Keratinocyte (primary cell): ENCODE measurements at regions not wholly inside any gene's neighbourhood (a gene's known extent, or its start where the extent isn't known, plus 50 kb on each side); places are given as distances from the start of the nearest gene placed in this dataset.

Experiments
- DNase-seq: peaks from one replicate; pipeline ENCODE4 v3.0.0-alpha.2; 2011; ENCODE audit warnings: low read depth, missing footprints, low spot score
- FAIRE-seq: peaks from 2 replicates; lab custom pipeline; 2011; peaks lifted over from hg19 to GRCh38; lab: Jason Lieb, UNC
- H2AFZ ChIP-seq: 2 replicates; pipeline ENCODE4 v1.6.0; 2012; ENCODE audit warnings: low read length, control low read depth, inconsistent platforms; ENCODE audit not compliant: control insufficient read depth
- H3K27ac ChIP-seq: 2 replicates; pipeline ENCODE4 v1.5.1; 2011; ENCODE audit warnings: low read length; ENCODE audit not compliant: control insufficient read depth, insufficient read depth
- H3K27me3 ChIP-seq: 3 replicates; pipeline ENCODE4 v1.6.0; 2011; ENCODE audit warnings: low read length; ENCODE audit not compliant: control insufficient read depth, insufficient read depth; ENCODE audit errors: extremely low read depth
- H3K36me3 ChIP-seq, 2 experiments: 2 replicates in 1 of 2; 3 replicates in 1 of 2; pipeline ENCODE4 v1.5.1; 2011; ENCODE audit warnings: low read length in 2 of 2, mild to moderate bottlenecking in 1 of 2; ENCODE audit not compliant: control insufficient read depth in 2 of 2, insufficient read depth in 2 of 2; ENCODE audit errors: extremely low read depth in 1 of 2
- H3K4me1 ChIP-seq: 3 replicates; pipeline ENCODE4 v1.5.1; 2011; ENCODE audit warnings: low read length; ENCODE audit not compliant: control insufficient read depth, insufficient read depth; ENCODE audit errors: extremely low read depth
- H3K4me2 ChIP-seq: 3 replicates; pipeline ENCODE4 v1.6.0; 2011; ENCODE audit warnings: low read depth, low read length; ENCODE audit not compliant: control insufficient read depth, insufficient read depth; ENCODE audit errors: extremely low read depth
- H3K4me3 ChIP-seq, 3 experiments: fragments of 200-600 bp in 1 of 3; sonication (generic) in 1 of 3; 2 replicates in 2 of 3; 3 replicates in 1 of 3; pipeline ENCODE4 v1.5.1; 2011 to 2016; ENCODE audit warnings: low read length in 3 of 3, mild to moderate bottlenecking in 3 of 3, control low read depth in 2 of 3, inconsistent platforms in 1 of 3, low read depth in 1 of 3, mixed read lengths in 1 of 3, mixed run types in 1 of 3, moderate library complexity in 1 of 3; ENCODE audit not compliant: control insufficient read depth in 2 of 3, insufficient read depth in 2 of 3; ENCODE audit errors: extremely low read depth in 1 of 3
- H3K79me2 ChIP-seq: 2 replicates; pipeline ENCODE4 v1.6.0; 2012; ENCODE audit warnings: low read length; ENCODE audit not compliant: control insufficient read depth, insufficient read depth
- H3K9ac ChIP-seq: 3 replicates; pipeline ENCODE4 v1.6.0; 2011; ENCODE audit warnings: low read length; ENCODE audit not compliant: control insufficient read depth, insufficient read depth; ENCODE audit errors: extremely low read depth
- H3K9me1 ChIP-seq: 3 replicates; pipeline ENCODE4 v1.6.0; 2011; ENCODE audit warnings: low read length; ENCODE audit not compliant: control insufficient read depth, insufficient read depth; ENCODE audit errors: extremely low read depth
- H3K9me3 ChIP-seq: 2 replicates; pipeline ENCODE4 v1.5.1; 2012; ENCODE audit warnings: low read depth, low read length; ENCODE audit not compliant: control insufficient read depth
- H4K20me1 ChIP-seq: 3 replicates; pipeline ENCODE4 v1.6.0; 2011; ENCODE audit warnings: low read length; ENCODE audit not compliant: control insufficient read depth, insufficient read depth; ENCODE audit errors: extremely low read depth
- EZH2 ChIP-seq: IDR thresholded peaks from one replicate; pipeline ENCODE4 v1.6.1; 2012; ENCODE audit warnings: inconsistent platforms, mild to moderate bottlenecking, low read length, moderate library complexity
- dilution Hi-C: fragments of 300-500 bp; cut with MboI; formaldehyde crosslinking; loops from one replicate; pipeline ENCODE4 v1.7.0; 2020; ENCODE audit warnings: low sequenced_read_pairs; ENCODE audit not compliant: extremely low pct_ligation_motif_present
- TF ChIP-seq, protein P1 (sequence below), 3 experiments: IDR thresholded peaks in 1 of 3; conservative IDR thresholded peaks in 1 of 3; optimal IDR thresholded peaks in 1 of 3; 2 replicates in 2 of 3; 3 replicates in 1 of 3; pipeline versions ENCODE3 to v1.5.1; 2011; ENCODE audit warnings: low read length in 3 of 3, mild to moderate bottlenecking in 3 of 3, moderate library complexity in 2 of 3, control low read depth in 1 of 3, inconsistent platforms in 1 of 3; ENCODE audit not compliant: insufficient read depth in 2 of 3; ENCODE audit errors: extremely low read depth in 1 of 3

DNA sequence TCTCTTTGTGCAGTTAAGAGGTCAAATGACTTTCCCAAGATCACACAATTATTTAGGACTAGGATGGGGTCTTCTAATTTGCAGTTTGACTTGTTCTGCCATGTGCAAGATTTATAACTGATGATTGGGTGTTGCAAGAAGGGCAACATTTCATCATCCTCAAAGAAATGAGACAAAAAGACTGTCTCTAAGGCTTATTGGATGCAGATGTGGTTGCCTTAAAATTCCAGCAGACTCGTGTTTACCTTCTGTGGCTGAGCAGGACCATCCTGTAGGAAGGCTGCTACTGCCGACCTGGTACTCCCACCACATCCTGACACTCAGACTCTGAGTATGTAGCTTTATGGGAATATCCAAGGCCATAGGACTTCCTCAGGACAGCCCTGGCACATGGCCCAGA is 99.9 kb upstream of the SGIP1 start:
- dilution Hi-C loops: no loop called here
- no peak overlapping the region for H3K4me2 ChIP-seq

DNA sequence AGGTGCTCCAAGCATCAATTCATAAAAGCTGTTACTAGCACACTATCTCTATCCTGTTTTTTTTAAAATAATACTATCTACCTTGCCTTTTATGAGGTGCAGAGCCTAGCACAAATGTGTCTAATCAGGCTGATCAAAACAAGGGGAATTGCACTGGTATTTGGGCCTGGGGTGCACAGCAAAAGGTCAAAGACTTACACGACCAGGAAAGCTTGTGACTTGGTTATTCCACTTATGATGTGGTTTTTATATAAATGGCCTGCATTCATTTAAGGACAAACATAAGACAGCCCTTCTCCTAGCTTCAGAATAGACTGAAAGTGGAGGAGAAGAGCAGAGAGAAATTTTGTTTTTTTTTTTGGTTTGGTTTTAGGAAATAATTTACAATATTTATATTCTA is 98.4 kb upstream of the SGIP1 start:
- H3K9me3 ChIP-seq: peaks cover 3% of the 10 kb centered on the region
- no peaks in the 10 kb centered on the region for H3K79me2 ChIP-seq
- no peak overlapping the region for H3K9ac ChIP-seq
- H3K4me1 ChIP-seq: peaks cover 21% of the 10 kb centered on the region
- H3K4me3 ChIP-seq: no peak overlapping the region
- FAIRE-seq (no peak), DNase-seq (no peak)
- no peaks in the 10 kb centered on the region for H4K20me1 ChIP-seq
- peaks cover 8% of the 10 kb centered on the region for H3K27me3 ChIP-seq
- H3K4me2 ChIP-seq: no peak overlapping the region
- dilution Hi-C loops: no loop called here
- no peak overlapping the region for H3K27ac ChIP-seq
- TF ChIP-seq, protein P1, sequence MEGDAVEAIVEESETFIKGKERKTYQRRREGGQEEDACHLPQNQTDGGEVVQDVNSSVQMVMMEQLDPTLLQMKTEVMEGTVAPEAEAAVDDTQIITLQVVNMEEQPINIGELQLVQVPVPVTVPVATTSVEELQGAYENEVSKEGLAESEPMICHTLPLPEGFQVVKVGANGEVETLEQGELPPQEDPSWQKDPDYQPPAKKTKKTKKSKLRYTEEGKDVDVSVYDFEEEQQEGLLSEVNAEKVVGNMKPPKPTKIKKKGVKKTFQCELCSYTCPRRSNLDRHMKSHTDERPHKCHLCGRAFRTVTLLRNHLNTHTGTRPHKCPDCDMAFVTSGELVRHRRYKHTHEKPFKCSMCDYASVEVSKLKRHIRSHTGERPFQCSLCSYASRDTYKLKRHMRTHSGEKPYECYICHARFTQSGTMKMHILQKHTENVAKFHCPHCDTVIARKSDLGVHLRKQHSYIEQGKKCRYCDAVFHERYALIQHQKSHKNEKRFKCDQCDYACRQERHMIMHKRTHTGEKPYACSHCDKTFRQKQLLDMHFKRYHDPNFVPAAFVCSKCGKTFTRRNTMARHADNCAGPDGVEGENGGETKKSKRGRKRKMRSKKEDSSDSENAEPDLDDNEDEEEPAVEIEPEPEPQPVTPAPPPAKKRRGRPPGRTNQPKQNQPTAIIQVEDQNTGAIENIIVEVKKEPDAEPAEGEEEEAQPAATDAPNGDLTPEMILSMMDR (optimal IDR thresholded peaks at IDR 0.05 in 1 of 3, IDR thresholded peaks at IDR 0.05 in 1 of 3, conservative IDR thresholded peaks at IDR 0.05 in 1 of 3; ENCODE audit: extremely low read depth in 1 of 3, insufficient read depth in 2 of 3, low read length in 3 of 3): no peak
- TF ChIP-seq EZH2: no peak
- H2AFZ ChIP-seq: no peak overlapping the region
- no peaks in the 10 kb centered on the region for H3K9me1 ChIP-seq
- no peaks in the 10 kb centered on the region for H3K36me3 ChIP-seq

More for the DNA sequence above, 99.9 kb upstream of the SGIP1 start:
- Histone ChIP-seq H3K27ac (no peak overlapping the region), H3K36me3 (no peaks in the 10 kb centered on the region), H2AFZ (no peak overlapping the region), H3K9me1 (no peaks in the 10 kb centered on the region), H3K27me3 (peaks cover 8% of the 10 kb centered on the region), H3K9me3 (peaks cover 3% of the 10 kb centered on the region), H3K4me3 (no peak overlapping the region), H3K79me2 (no peaks in the 10 kb centered on the region), H4K20me1 (no peaks in the 10 kb centered on the region), H3K4me1 (peaks cover 19% of the 10 kb centered on the region), H3K9ac (no peak overlapping the region)
- DNase-seq (no peak), FAIRE-seq (no peak)
- TF ChIP-seq, protein P1 (optimal IDR thresholded peaks at IDR 0.05 in 1 of 3, IDR thresholded peaks at IDR 0.05 in 1 of 3, conservative IDR thresholded peaks at IDR 0.05 in 1 of 3; ENCODE audit: extremely low read depth in 1 of 3, insufficient read depth in 2 of 3, low read length in 3 of 3): no peak
- no peak for TF ChIP-seq EZH2
